B cell (primary cell): ENCODE measurements at regions not wholly inside any gene's neighbourhood (a gene's known extent, or its start where the extent isn't known, plus 50 kb on each side); places are given as distances from the start of the nearest gene placed in this dataset.

Experiments used
- ATAC-seq: fragments of 200-7000 bp; cut with Tn5 transposase; one replicate; pipeline ENCODE4 v1.10.0; 2021; ENCODE audit warnings: low read depth, mild to moderate bottlenecking, moderate number of reproducible peaks, moderate library complexity
- CTCF ChIA-PET: fragments of 350-600 bp; sonication (Branson Sonifier 250); formaldehyde crosslinking; loops from one replicate; lab custom pipeline; 2021; ENCODE audit warnings: antibody characterized with exemption, inconsistent platforms; lab: Charles Lee
- POLR2A ChIA-PET: fragments of 350-600 bp; sonication (Branson Sonifier 250); formaldehyde crosslinking; loops from one replicate; lab custom pipeline; 2021; ENCODE audit warnings: antibody characterized with exemption; lab: Charles Lee
- DNase-seq: peaks from one replicate; pipeline ENCODE4 v3.0.0; 2013
- H2AFZ ChIP-seq: 2 replicates; pipeline ENCODE4 v1.6.1; 2012; ENCODE audit warnings: mild to moderate bottlenecking, low read depth, low read length; ENCODE audit not compliant: insufficient read depth, poor library complexity, severe bottlenecking
- H3K27ac ChIP-seq, 2 donors: 1 replicate in 1 of 2; 2 replicates in 1 of 2; pipeline ENCODE4 v1.5.1; 2012 to 2013; ENCODE audit warnings: low read length in 2 of 2, mild to moderate bottlenecking in 2 of 2, moderate library complexity in 1 of 2
- H3K27me3 ChIP-seq, 4 experiments: fragments of 200-600 bp in 1 of 4; sonication (generic) in 1 of 4; replicated peaks in 1 of 4; 1 replicate in 2 of 4; 2 replicates in 2 of 4; pipeline versions ENCODE4 v1.6.1 to v1.7.0; 2013 to 2016; ENCODE audit warnings: low read length in 3 of 4, mild to moderate bottlenecking in 2 of 4, mixed read lengths in 1 of 4, moderate library complexity in 1 of 4; ENCODE audit not compliant: insufficient read depth in 4 of 4, control insufficient read depth in 3 of 4; ENCODE audit errors: control extremely low read depth in 1 of 4
- H3K36me3 ChIP-seq, 2 experiments: replicated peaks in 1 of 2; 1 replicate in 1 of 2; 2 replicates in 1 of 2; pipeline versions ENCODE4 v1.6.1 to v1.7.1; 2013; ENCODE audit warnings: low read length in 1 of 2; ENCODE audit not compliant: insufficient read depth in 2 of 2, control insufficient read depth in 1 of 2; ENCODE audit errors: control extremely low read depth in 1 of 2, extremely low read depth in 1 of 2
- H3K4me1 ChIP-seq, 2 donors: fragments of 200-600 bp in 1 of 2; sonication (generic) in 1 of 2; 1 replicate in 1 of 2; 2 replicates in 1 of 2; pipeline versions ENCODE4 v1.5.1 to v1.6.1; 2013 to 2017; ENCODE audit warnings: low read length in 2 of 2; ENCODE audit not compliant: control insufficient read depth in 2 of 2, insufficient read depth in 2 of 2
- H3K4me2 ChIP-seq: replicated peaks from 2 replicates; pipeline ENCODE3; 2012; ENCODE audit warnings: mild to moderate bottlenecking, low read depth, low read length; ENCODE audit not compliant: poor library complexity, severe bottlenecking
- H3K4me3 ChIP-seq, 5 experiments: fragments of 200-600 bp in 1 of 5; sonication (generic) in 1 of 5; 1 replicate in 3 of 5; 2 replicates in 2 of 5; pipeline versions ENCODE4 v1.5.1 to v1.7.0; 2011 to 2016; ENCODE audit warnings: low read length in 4 of 5, mild to moderate bottlenecking in 4 of 5, low read depth in 2 of 5, control low read depth in 1 of 5, moderate library complexity in 1 of 5; ENCODE audit not compliant: insufficient read depth in 1 of 5; ENCODE audit errors: control extremely low read depth in 1 of 5, extremely low read depth in 1 of 5
- H3K79me2 ChIP-seq: fragments of 200-600 bp; sonication (generic); one replicate; pipeline ENCODE4 v1.6.0; 2016; ENCODE audit warnings: low read length; ENCODE audit not compliant: control insufficient read depth, insufficient read depth
- H3K9ac ChIP-seq: fragments of 200-600 bp; sonication (generic); 2 replicates; pipeline ENCODE4 v1.6.1; 2017; ENCODE audit warnings: mild to moderate bottlenecking, low read length, moderate library complexity
- H3K9me3 ChIP-seq, 3 donors: one replicate each; pipeline versions ENCODE4 v1.6.1 to v1.7.1; 2013; ENCODE audit warnings: low read length in 2 of 3; ENCODE audit not compliant: control insufficient read depth in 2 of 3, insufficient read depth in 1 of 3; ENCODE audit errors: control extremely low read depth in 1 of 3
- H4K20me1 ChIP-seq: 2 replicates; pipeline ENCODE4 v1.6.0; 2012; ENCODE audit warnings: mild to moderate bottlenecking, low read length; ENCODE audit not compliant: insufficient read depth, control insufficient read depth, poor library complexity, severe bottlenecking
- H3K27ac Mint-ChIP-seq: one replicate; pipeline ENCODE4 v1.8.0; 2021; ENCODE audit warnings: mixed read lengths
- H3K27me3 Mint-ChIP-seq: one replicate; pipeline ENCODE4 v1.8.0; 2021; ENCODE audit warnings: mixed read lengths
- H3K4me1 Mint-ChIP-seq: one replicate; pipeline ENCODE4 v1.8.0; 2021; ENCODE audit warnings: mixed read lengths
- H3K4me3 Mint-ChIP-seq: one replicate; pipeline ENCODE4 v1.8.0; 2021; ENCODE audit warnings: mixed read lengths
- H3K9me3 Mint-ChIP-seq: one replicate; pipeline ENCODE4 v1.8.0; 2022; ENCODE audit warnings: mixed read lengths; ENCODE audit not compliant: insufficient read depth
- EZH2 ChIP-seq: IDR thresholded peaks from 2 replicates; pipeline ENCODE4 v1.6.1; 2012; ENCODE audit warnings: borderline replicate concordance, low read depth, mild to moderate bottlenecking, moderate library complexity, low read length; ENCODE audit not compliant: insufficient read depth, poor library complexity, severe bottlenecking
- WGBS: methylation state at CpG from one replicate; pipeline ENCODE4 v1.1.5; 2013; ENCODE audit warnings: missing lambda C conversion rate; ENCODE audit not compliant: insufficient coverage; 5-methylcytosine and 5-hydroxymethylcytosine counted together
- intact Hi-C: fragments of 100-400 bp; cut with micrococcal nuclease; formaldehyde crosslinking; loops from one replicate; pipeline ENCODE4 v1.10.0; 2022
- TF ChIP-seq, protein P1 (sequence below): fragments of 200-600 bp; IDR thresholded peaks from one replicate; pipeline ENCODE4 v1.8.0; 2022; ENCODE audit warnings: antibody characterized with exemption, mild to moderate bottlenecking

GRCh38 chr7:36005876-36006275, 147.2 kb upstream of the EEPD1 start:
- no peaks in the 10 kb centered on the region for H3K4me1 ChIP-seq
- H3K4me3 ChIP-seq = no peak overlapping the region
- ATAC-seq = no peak
- ChIA-PET POLR2A (no interaction called here), CTCF (interaction anchor here (1.2 kb wide), 1 partner anchor 15 kb away, joined by 4 read pairs; no protein-coding TSS in a partner anchor)
- no peak overlapping the region for H3K27ac Mint-ChIP-seq
- H3K9me3 Mint-ChIP-seq = no peaks in the 10 kb centered on the region
- H3K36me3 ChIP-seq = no peaks in the 10 kb centered on the region
- H4K20me1 ChIP-seq = no peaks in the 10 kb centered on the region
- H3K27me3 ChIP-seq = no peaks in the 10 kb centered on the region
- H3K27ac ChIP-seq = no peak overlapping the region
- intact Hi-C loops = no loop called here
- H2AFZ ChIP-seq = no peak overlapping the region
- H3K9ac ChIP-seq = no peak overlapping the region
- no peak overlapping the region for H3K4me3 Mint-ChIP-seq
- no peak overlapping the region for H3K4me2 ChIP-seq
- DNase-seq = no peak
- H3K79me2 ChIP-seq = no peaks in the 10 kb centered on the region
- TF ChIP-seq, protein P1, sequence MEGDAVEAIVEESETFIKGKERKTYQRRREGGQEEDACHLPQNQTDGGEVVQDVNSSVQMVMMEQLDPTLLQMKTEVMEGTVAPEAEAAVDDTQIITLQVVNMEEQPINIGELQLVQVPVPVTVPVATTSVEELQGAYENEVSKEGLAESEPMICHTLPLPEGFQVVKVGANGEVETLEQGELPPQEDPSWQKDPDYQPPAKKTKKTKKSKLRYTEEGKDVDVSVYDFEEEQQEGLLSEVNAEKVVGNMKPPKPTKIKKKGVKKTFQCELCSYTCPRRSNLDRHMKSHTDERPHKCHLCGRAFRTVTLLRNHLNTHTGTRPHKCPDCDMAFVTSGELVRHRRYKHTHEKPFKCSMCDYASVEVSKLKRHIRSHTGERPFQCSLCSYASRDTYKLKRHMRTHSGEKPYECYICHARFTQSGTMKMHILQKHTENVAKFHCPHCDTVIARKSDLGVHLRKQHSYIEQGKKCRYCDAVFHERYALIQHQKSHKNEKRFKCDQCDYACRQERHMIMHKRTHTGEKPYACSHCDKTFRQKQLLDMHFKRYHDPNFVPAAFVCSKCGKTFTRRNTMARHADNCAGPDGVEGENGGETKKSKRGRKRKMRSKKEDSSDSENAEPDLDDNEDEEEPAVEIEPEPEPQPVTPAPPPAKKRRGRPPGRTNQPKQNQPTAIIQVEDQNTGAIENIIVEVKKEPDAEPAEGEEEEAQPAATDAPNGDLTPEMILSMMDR = no peak
- TF ChIP-seq EZH2 = no peak
- H3K4me1 Mint-ChIP-seq = no peaks in the 10 kb centered on the region
- H3K27me3 Mint-ChIP-seq = peaks cover 5% of the 10 kb centered on the region
- H3K9me3 ChIP-seq = no peaks in the 10 kb centered on the region

DNA sequence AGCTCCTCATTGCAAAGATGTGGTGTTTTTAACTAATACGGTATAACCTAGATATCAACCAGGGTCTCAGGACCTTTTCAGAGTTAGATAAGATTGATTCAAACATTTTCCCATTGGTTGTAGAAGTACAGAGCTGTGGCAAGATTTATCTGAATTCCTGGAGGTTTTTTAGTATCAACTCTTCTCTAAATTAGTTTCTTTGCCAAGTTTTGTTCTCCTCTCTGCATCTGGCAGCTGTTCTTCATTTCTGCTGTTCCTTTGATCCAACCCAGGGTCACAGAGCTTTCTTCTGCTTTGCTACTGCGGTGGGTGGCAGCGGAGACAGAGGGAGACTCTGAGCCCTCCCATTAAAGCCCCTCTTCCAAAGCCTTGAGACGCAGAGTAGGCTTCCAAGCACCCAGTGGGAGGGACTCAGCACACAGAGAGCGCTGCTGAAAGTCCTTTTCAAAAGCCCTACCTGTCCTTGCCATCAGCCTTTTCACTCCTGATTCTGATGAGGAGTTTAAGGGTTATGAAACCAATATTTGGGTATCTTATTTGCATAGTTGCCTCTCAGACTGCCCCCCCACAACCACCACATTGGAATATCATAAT, 146.3 kb upstream of the EEPD1 start:
- ChIA-PET POLR2A (no interaction called here), CTCF (no interaction called here)
- TF ChIP-seq, protein P1 = no peak
- no peak for TF ChIP-seq EZH2
- Histone ChIP-seq H3K27me3 (peaks cover 0 to 4% (median 0%) of the 10 kb centered on the region in 4 experiments), H3K4me1 (no peaks in the 10 kb centered on the region), H3K36me3 (no peaks in the 10 kb centered on the region), H2AFZ (no peak overlapping the region), H3K79me2 (no peaks in the 10 kb centered on the region), H3K9ac (no peak overlapping the region), H3K27ac (no peak overlapping the region), H3K4me3 (no peak overlapping the region), H4K20me1 (no peaks in the 10 kb centered on the region), H3K4me2 (no peak overlapping the region), H3K9me3 (no peaks in the 10 kb centered on the region)
- DNase-seq (no peak), ATAC-seq (no peak)
- 100% methylated on average over 3 of the region's 5 CpGs for whole genome bisulfite sequencing
- Mint-ChIP-seq H3K27ac (no peak overlapping the region), H3K4me1 (no peaks in the 10 kb centered on the region), H3K9me3 (no peaks in the 10 kb centered on the region), H3K27me3 (peaks cover 5% of the 10 kb centered on the region), H3K4me3 (no peak overlapping the region)
- intact Hi-C loops = no loop called here
